ENCODE measurements at regions not wholly inside any gene's neighbourhood (a gene's known extent, or its start where the extent isn't known, plus 50 kb on each side); places are given as distances from the start of the nearest gene placed in this dataset.

DNA sequence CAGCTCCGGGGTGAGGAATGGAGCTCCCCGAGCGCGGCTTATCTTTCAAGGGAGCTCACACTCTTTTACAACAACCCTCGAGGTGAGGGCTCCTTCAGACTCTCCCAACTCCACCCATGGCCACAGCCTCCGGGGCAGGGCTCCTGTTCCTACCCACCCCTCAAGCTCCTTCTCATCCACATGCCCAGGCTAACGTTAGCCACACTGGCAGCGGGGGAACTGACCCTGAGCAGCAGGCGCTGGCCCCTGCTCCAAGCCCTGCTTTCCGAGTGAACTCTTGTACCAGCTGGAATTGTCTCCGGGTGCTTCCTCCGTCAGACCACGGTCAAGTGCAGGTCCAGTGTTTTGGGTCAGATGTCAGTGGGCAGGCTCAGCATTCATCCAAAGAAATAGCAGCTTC is 89.4 kb downstream of the ANKRD10 start:
- intact Hi-C loops (cut with DNase I), result no loop called here
- Histone ChIP-seq H3K4me1 (no peaks in the 10 kb centered on the region), H3K27me3 (peaks cover 0 to 3% (median 0%) of the 10 kb centered on the region in 4 donors), H3K9me3 (no peaks in the 10 kb centered on the region), H3K36me3 (no peaks in the 10 kb centered on the region), H3K4me3 (no peak overlapping the region), H3K27ac (replicated peaks in 1 of 4) (no peak overlapping the region)
- TF ChIP-seq, protein P1, sequence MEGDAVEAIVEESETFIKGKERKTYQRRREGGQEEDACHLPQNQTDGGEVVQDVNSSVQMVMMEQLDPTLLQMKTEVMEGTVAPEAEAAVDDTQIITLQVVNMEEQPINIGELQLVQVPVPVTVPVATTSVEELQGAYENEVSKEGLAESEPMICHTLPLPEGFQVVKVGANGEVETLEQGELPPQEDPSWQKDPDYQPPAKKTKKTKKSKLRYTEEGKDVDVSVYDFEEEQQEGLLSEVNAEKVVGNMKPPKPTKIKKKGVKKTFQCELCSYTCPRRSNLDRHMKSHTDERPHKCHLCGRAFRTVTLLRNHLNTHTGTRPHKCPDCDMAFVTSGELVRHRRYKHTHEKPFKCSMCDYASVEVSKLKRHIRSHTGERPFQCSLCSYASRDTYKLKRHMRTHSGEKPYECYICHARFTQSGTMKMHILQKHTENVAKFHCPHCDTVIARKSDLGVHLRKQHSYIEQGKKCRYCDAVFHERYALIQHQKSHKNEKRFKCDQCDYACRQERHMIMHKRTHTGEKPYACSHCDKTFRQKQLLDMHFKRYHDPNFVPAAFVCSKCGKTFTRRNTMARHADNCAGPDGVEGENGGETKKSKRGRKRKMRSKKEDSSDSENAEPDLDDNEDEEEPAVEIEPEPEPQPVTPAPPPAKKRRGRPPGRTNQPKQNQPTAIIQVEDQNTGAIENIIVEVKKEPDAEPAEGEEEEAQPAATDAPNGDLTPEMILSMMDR (IDR thresholded peaks at IDR 0.05), result no peak
- TF ChIP-seq EP300 (IDR thresholded peaks at IDR 0.05) (no peak), POLR2AphosphoS5 (IDR thresholded peaks at IDR 0.05) (no peak), POLR2A (IDR thresholded peaks at IDR 0.05; ENCODE audit: low read depth) (no peak)
- WGBS, result 70% methylated on average over 2 of the region's 13 CpGs
- DNase-seq (ENCODE audit: extremely low spot score), result no peak

DNA sequence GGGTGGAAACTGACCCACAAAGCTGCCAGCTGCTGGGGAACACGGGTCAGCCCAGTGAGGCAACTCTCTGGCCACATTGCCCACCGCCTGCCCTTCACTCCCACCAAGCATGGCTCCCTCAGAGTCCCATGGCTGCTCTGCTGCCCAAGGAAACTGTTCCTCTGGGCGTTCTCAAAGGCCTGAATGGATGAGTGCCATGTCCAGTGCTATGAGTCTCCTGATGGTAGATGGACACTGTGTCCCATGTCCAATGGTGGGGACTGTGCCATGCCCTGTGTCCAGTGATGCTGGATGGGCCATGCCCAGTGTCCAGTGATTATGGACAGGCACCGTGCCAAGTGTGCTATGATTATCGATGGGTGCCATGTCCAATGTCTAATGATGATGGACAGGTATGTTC is 88.8 kb downstream of the ANKRD10 start:
- Histone ChIP-seq H3K36me3 (no peaks in the 10 kb centered on the region), H3K4me1 (no peaks in the 10 kb centered on the region), H3K4me3 (no peak overlapping the region), H3K27ac (replicated peaks in 1 of 4) (no peak overlapping the region), H3K27me3 (peaks cover 0 to 9% (median 0%) of the 10 kb centered on the region in 4 donors), H3K9me3 (no peaks in the 10 kb centered on the region)
- TF ChIP-seq, protein P1 (IDR thresholded peaks at IDR 0.05), result no peak
- no peak for TF ChIP-seq POLR2AphosphoS5 (IDR thresholded peaks at IDR 0.05)
- TF ChIP-seq POLR2A (IDR thresholded peaks at IDR 0.05; ENCODE audit: low read depth), result no peak
- no peak for TF ChIP-seq EP300 (IDR thresholded peaks at IDR 0.05)
- no peak for DNase-seq (ENCODE audit: extremely low spot score)
- intact Hi-C loops (cut with DNase I), result no loop called here
- WGBS, result 90% methylated on average over 4 of the region's 5 CpGs

DNA sequence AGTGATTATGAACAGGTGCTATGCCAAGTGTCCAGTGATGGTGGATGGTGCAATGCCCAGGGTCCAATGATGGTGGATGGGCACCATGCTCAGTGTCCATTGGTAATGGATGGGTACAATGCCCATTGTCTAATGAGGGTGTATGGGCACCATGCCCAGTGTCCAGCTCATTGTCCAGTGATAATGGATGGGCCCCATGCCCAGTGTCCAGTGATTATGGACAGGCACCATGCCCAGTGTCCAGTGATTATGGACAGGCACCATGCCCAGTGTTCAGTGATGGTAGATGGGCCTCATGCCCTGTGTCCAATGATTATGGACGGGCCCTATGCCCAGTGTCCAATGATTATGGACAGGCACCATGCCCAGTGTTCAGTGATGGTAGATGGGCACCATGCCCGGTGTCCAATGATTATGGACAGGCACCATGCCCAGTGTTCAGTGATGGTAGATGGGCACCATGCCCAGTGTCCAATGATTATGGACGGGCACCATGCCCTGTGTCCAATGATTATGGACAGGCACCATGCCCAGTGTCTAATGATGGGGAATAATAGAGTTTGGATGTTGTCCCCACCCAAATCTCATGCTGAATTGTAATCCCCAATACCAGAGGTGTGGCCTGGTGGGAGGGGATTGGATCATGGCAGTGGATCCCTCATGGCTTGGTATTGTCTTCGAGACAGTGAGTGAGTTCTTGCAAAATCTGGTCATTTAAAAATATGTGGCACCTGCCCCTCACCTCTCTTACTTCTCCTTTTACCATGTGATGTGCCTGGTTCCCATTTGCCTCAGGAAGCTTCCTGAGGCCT is 87.8 kb downstream of the ANKRD10 start:
- Histone ChIP-seq H3K4me3 (no peak overlapping the region), H3K27me3 (peaks cover 0 to 19% (median 0%) of the 10 kb centered on the region in 4 donors), H3K36me3 (no peaks in the 10 kb centered on the region), H3K27ac (replicated peaks in 1 of 4) (no peak overlapping the region), H3K9me3 (no peaks in the 10 kb centered on the region), H3K4me1 (no peaks in the 10 kb centered on the region)
- peak; percentile 14 for DNase-seq (ENCODE audit: extremely low spot score)
- 91% methylated on average over 4 of the region's 4 CpGs for WGBS
- TF ChIP-seq POLR2AphosphoS5 (IDR thresholded peaks at IDR 0.05), result no peak
- TF ChIP-seq EP300 (IDR thresholded peaks at IDR 0.05), result no peak
- TF ChIP-seq, protein P1 (IDR thresholded peaks at IDR 0.05), result no peak
- no peak for TF ChIP-seq POLR2A (IDR thresholded peaks at IDR 0.05; ENCODE audit: low read depth)
- intact Hi-C loops (cut with DNase I), result no loop called here

Measured in esophagus muscularis mucosa (tissue), 4 donors.